ENCODE measurements at regions not wholly inside any gene's neighbourhood (a gene's known extent, or its start where the extent isn't known, plus 50 kb on each side); places are given as distances from the start of the nearest gene placed in this dataset.

- H3K4me3 ChIP-seq (ENCODE audit: low read depth, low read length): no peak overlapping the region
- TF ChIP-seq, protein P1, sequence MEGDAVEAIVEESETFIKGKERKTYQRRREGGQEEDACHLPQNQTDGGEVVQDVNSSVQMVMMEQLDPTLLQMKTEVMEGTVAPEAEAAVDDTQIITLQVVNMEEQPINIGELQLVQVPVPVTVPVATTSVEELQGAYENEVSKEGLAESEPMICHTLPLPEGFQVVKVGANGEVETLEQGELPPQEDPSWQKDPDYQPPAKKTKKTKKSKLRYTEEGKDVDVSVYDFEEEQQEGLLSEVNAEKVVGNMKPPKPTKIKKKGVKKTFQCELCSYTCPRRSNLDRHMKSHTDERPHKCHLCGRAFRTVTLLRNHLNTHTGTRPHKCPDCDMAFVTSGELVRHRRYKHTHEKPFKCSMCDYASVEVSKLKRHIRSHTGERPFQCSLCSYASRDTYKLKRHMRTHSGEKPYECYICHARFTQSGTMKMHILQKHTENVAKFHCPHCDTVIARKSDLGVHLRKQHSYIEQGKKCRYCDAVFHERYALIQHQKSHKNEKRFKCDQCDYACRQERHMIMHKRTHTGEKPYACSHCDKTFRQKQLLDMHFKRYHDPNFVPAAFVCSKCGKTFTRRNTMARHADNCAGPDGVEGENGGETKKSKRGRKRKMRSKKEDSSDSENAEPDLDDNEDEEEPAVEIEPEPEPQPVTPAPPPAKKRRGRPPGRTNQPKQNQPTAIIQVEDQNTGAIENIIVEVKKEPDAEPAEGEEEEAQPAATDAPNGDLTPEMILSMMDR (conservative IDR thresholded peaks at IDR 0.05; ENCODE audit: low read depth, low read length): no peak
- DNase-seq (ENCODE audit: low read depth): no peak
Observed at GRCh38 chr5:124990723-124991122, 244.3 kb upstream of the ZNF608 start.

DNA sequence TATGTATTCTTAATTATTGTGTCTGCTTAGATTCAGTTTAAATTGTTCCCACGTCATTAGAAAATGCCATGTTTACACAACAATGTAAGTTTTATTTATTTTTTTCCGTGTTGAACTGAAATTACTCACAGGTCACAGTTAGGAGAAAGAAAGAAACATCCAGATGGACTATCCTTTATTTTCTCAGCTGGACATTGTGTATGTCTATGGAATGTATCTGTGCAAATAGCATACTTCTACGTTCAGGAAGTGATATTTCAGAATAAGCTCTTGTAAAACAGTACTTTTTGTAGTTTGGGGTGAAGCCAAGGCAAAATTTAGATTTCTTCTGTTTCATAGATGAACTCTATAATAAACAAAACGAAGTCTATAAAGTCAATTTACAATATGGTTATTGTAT lies 249.0 kb upstream of the ZNF608 start:
- DNase-seq (ENCODE audit: low read depth): no peak
- no peak overlapping the region for H3K4me3 ChIP-seq (ENCODE audit: low read depth, low read length)
- TF ChIP-seq, protein P1 (conservative IDR thresholded peaks at IDR 0.05; ENCODE audit: low read depth, low read length): no peak

- TF ChIP-seq, protein P1 (conservative IDR thresholded peaks at IDR 0.05; ENCODE audit: low read depth, low read length): no peak
- DNase-seq (ENCODE audit: low read depth): no peak
- no peak overlapping the region for H3K4me3 ChIP-seq (ENCODE audit: low read depth, low read length)
Observed at GRCh38 chr5:124996023-124996763, 249.8 kb upstream of the ZNF608 start.

DNA sequence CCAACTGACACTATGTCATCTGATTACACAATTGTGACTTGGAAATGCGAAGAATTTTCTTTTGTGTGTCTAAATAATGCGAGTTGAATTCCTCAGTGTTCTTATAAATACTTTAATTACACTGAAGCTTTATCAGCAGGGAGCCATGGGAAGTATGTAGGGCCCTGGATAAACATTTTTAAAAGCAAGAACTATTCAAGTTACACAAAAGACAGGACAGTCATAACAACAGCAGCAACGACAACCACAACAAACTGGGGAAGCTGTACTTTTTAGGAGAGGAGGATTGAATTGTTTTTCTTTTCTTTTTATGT lies 250.3 kb upstream of the ZNF608 start:
- DNase-seq (ENCODE audit: low read depth): no peak

DNA sequence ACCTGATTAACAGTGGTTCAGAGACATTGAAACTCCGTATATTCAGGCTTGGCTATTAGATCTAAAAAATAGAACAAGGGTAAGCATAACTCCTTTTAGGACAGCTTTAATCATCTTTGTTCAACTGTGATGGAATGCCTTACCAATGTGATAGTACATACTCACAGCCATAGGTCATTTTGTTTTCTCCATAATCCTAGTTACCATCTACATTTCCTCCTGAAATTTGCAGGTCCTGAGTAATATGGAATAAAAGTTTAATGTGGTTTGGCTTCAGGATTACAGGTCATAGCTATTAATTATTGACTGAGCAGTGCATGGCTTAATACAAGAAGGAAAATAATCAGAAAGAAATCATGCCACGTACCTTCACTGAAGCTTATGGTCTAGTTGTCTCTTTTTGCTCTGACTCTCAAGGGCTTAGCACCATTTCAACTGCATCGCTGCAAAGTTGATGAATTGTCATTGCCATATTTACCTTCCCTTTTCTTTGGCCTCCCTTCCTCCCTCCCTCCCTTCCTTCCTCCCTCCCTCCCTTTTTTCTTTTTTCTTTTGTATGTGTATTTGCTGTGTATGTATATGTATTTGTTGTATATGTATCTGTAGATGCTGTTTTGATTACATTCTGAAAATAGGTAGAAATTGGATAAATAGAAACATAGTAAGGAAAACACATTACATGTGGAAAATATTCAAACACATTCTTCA lies 250.9 kb upstream of the ZNF608 start:
- TF ChIP-seq, protein P1 (conservative IDR thresholded peaks at IDR 0.05; ENCODE audit: low read depth, low read length): no peak
- DNase-seq (ENCODE audit: low read depth): peak; percentile 74

More for the DNA sequence above, 250.3 kb upstream of the ZNF608 start:
- TF ChIP-seq, protein P1 (conservative IDR thresholded peaks at IDR 0.05; ENCODE audit: low read depth, low read length): no peak
- H3K4me3 ChIP-seq (ENCODE audit: low read depth, low read length): no peak overlapping the region

GRCh38 chr5:124998520-124998919 lies 252.1 kb upstream of the ZNF608 start:
- DNase-seq (ENCODE audit: low read depth): no peak
- H3K4me3 ChIP-seq (ENCODE audit: low read depth, low read length): no peak overlapping the region
- TF ChIP-seq, protein P1 (conservative IDR thresholded peaks at IDR 0.05; ENCODE audit: low read depth, low read length): no peak

More for the DNA sequence above, 250.9 kb upstream of the ZNF608 start:
- H3K4me3 ChIP-seq (ENCODE audit: low read depth, low read length): no peak overlapping the region
